ENCODE measurements at regions not wholly inside any gene's neighbourhood (a gene's known extent, or its start where the extent isn't known, plus 50 kb on each side); places are given as distances from the start of the nearest gene placed in this dataset.

DNA sequence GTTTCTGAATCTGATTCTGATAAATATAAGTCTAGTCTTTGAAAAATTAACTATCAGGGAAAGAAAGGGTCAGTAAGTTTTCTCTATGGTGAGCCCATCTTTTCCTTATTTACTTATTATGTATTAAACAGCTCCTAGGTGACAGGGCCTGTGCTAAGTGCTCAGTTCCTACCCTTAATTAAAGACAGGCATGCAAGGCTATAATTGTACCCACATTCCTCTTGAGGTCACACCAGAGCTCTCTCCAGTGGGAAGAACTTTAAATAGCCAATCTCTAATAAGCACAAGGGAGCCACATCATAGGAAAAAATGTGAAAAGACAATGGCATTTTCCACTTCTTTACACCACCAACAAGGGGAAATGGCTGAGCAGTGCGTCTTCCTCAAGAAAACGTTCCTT lies 421.8 kb upstream of the SLC35B3 start:
- Histone ChIP-seq H3K9ac (replicated peaks; ENCODE audit: extremely low read depth, insufficient read depth, low read length) (no peak overlapping the region), H3K79me2 (ENCODE audit: control insufficient read depth, insufficient read depth, low read length) (no peaks in the 10 kb centered on the region), H3K27ac (ENCODE audit: insufficient read depth, low read depth, low read length) (no peak overlapping the region), H3K9me3 (replicated peaks; ENCODE audit: control insufficient read depth, insufficient read depth, low read length) (peaks cover 4% of the 10 kb centered on the region), H3K4me3 (replicated peaks in 1 of 3; ENCODE audit: insufficient read depth in 1 of 3, low read depth in 1 of 3, low read length in 3 of 3) (no peak overlapping the region), H3K27me3 (ENCODE audit: control insufficient read depth in 2 of 2, insufficient read depth in 2 of 2, low read length in 2 of 2) (no peaks in the 10 kb centered on the region), H3K4me1 (ENCODE audit: control insufficient read depth, extremely low read depth, insufficient read depth, low read length) (no peaks in the 10 kb centered on the region), H3K4me2 (ENCODE audit: insufficient read depth, low read length) (no peak overlapping the region), H4K20me1 (replicated peaks; ENCODE audit: control insufficient read depth, extremely low read depth, insufficient read depth, low read length) (no peaks in the 10 kb centered on the region), H3K9me1 (replicated peaks; ENCODE audit: control insufficient read depth, extremely low read depth, insufficient read depth, low read length) (no peaks in the 10 kb centered on the region), H2AFZ (ENCODE audit: low read depth, low read length) (no peak overlapping the region), H3K36me3 (ENCODE audit: control insufficient read depth in 2 of 2, extremely low read depth in 1 of 2, insufficient read depth in 2 of 2, low read length in 2 of 2) (no peaks in the 10 kb centered on the region)
- BruUV-seq (replicated peaks) = no TSS peak
- intact Hi-C loops (cut with micrococcal nuclease) (no loop called here), dilution Hi-C loops (cut with MboI; ENCODE audit: extremely low pct_ligation_motif_present, low sequenced_read_pairs) (no loop called here)
- POLR2A ChIA-PET = no interaction called here
- TF ChIP-seq EZH2 (IDR thresholded peaks at IDR 0.05; ENCODE audit: borderline replicate concordance, low read depth, low read length, severe bottlenecking) (no peak), FOS (IDR thresholded peaks at IDR 0.05; ENCODE audit: borderline replicate concordance, insufficient read depth, low read length) (no peak), GATA2 (IDR thresholded peaks at IDR 0.05; ENCODE audit: insufficient read depth, insufficient read length, low read depth, low read length) (no peak), MYC (IDR thresholded peaks at IDR 0.05; ENCODE audit: low read depth, low read length) (no peak), JUN (IDR thresholded peaks at IDR 0.05; ENCODE audit: borderline replicate concordance, insufficient read depth, insufficient read length, low read depth) (no peak), POLR2AphosphoS5 (IDR thresholded peaks at IDR 0.05; ENCODE audit: insufficient read depth, low read depth, low read length) (no peak), POLR2A (IDR thresholded peaks at IDR 0.05; ENCODE audit: low read depth, low read length) (no peak)
- TF ChIP-seq, protein P1, sequence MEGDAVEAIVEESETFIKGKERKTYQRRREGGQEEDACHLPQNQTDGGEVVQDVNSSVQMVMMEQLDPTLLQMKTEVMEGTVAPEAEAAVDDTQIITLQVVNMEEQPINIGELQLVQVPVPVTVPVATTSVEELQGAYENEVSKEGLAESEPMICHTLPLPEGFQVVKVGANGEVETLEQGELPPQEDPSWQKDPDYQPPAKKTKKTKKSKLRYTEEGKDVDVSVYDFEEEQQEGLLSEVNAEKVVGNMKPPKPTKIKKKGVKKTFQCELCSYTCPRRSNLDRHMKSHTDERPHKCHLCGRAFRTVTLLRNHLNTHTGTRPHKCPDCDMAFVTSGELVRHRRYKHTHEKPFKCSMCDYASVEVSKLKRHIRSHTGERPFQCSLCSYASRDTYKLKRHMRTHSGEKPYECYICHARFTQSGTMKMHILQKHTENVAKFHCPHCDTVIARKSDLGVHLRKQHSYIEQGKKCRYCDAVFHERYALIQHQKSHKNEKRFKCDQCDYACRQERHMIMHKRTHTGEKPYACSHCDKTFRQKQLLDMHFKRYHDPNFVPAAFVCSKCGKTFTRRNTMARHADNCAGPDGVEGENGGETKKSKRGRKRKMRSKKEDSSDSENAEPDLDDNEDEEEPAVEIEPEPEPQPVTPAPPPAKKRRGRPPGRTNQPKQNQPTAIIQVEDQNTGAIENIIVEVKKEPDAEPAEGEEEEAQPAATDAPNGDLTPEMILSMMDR (IDR thresholded peaks at IDR 0.05; ENCODE audit: extremely low read depth in 1 of 2, insufficient read depth in 1 of 2, low read depth in 1 of 2, low read length in 2 of 2) = no peak
- TF ChIP-seq, protein P2, sequence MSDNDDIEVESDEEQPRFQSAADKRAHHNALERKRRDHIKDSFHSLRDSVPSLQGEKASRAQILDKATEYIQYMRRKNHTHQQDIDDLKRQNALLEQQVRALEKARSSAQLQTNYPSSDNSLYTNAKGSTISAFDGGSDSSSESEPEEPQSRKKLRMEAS (IDR thresholded peaks at IDR 0.05; ENCODE audit: insufficient read depth, insufficient read length) = no peak
- CTCF ChIA-PET = no interaction called here
- no peak for DNase-seq (ENCODE audit: low read depth, low spot score)
- no peak for FAIRE-seq
